Effector memory CD4-positive, alpha-beta T cell (primary cell): ENCODE measurements at regions not wholly inside any gene's neighbourhood (a gene's known extent, or its start where the extent isn't known, plus 50 kb on each side); places are given as distances from the start of the nearest gene placed in this dataset.

Source experiments
- DNase-seq, 3 donors: peaks; one replicate each; pipeline ENCODE4 v3.0.0-alpha.2; 2020
- H3K27ac ChIP-seq: 2 replicates; pipeline ENCODE4 v1.7.0; 2013; ENCODE audit warnings: mild to moderate bottlenecking, low read length, moderate library complexity; ENCODE audit not compliant: insufficient read depth, poor library complexity, severe bottlenecking
- H3K27me3 ChIP-seq: replicated peaks from 2 replicates; pipeline ENCODE4 v1.7.0; 2013; ENCODE audit warnings: mild to moderate bottlenecking, low read length; ENCODE audit not compliant: insufficient read depth, control insufficient read depth, poor library complexity, severe bottlenecking
- H3K36me3 ChIP-seq: 2 replicates; pipeline ENCODE4 v1.7.0; 2013; ENCODE audit warnings: mild to moderate bottlenecking, low read length, moderate library complexity; ENCODE audit not compliant: control insufficient read depth, insufficient read depth
- H3K4me1 ChIP-seq: 2 replicates; pipeline ENCODE4 v1.7.0; 2013; ENCODE audit warnings: low read length, mild to moderate bottlenecking; ENCODE audit not compliant: control insufficient read depth, insufficient read depth, poor library complexity, severe bottlenecking
- H3K4me3 ChIP-seq: 2 replicates; pipeline ENCODE4 v1.7.0; 2013; ENCODE audit warnings: low read length, low read depth, mild to moderate bottlenecking; ENCODE audit not compliant: insufficient read depth, poor library complexity, severe bottlenecking
- H3K9me3 ChIP-seq: 2 replicates; pipeline ENCODE4 v1.7.0; 2013; ENCODE audit warnings: mild to moderate bottlenecking, low read length, moderate library complexity; ENCODE audit not compliant: control insufficient read depth

DNA sequence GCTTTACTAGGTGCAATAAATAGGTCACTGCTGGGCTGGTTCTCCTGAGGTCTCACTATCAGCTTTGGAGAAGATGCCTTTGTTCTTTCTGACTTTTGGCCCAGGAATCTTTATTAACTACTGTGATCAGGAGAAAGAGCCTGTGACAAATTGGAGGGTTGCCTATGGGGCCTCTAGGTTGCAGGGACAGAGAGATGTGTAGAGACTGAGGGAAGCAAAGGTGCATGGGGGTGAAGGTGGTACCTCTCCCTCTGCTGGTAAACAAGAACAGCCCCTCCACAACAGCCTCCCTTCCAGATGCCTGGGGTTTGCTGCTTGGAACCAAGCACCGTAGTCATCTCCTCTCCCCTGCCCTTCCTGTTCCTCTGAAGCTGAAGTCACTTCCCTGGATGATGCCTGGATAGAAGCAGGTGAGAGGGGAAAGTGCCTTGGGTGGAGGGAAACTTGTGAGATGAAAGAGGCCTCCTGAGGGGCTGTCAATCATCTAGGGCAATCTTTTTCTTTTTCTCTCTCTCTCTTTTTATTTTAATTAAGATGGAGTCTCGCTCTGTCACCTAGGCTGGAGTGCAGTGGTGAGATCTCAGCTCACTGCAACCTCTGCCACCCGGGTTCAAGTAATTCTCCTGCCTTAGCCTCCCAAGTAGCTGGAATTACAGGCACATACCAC, 57.4 kb upstream of the DUSP22 start:
- Histone ChIP-seq H3K36me3 (no peaks in the 10 kb centered on the region), H3K27ac (peak overlapping the region; percentile 26), H3K27me3 (no peaks in the 10 kb centered on the region), H3K4me1 (peaks cover 12% of the 10 kb centered on the region), H3K4me3 (no peak overlapping the region), H3K9me3 (no peaks in the 10 kb centered on the region)
- no peak for DNase-seq

GRCh38 chr6:235763-236360, 56.4 kb upstream of the DUSP22 start:
- no peak for DNase-seq
- Histone ChIP-seq H3K4me3 (peak overlapping the region; percentile 33), H3K27ac (peak overlapping the region; percentile 34), H3K27me3 (no peaks in the 10 kb centered on the region), H3K9me3 (no peaks in the 10 kb centered on the region), H3K4me1 (peaks cover 12% of the 10 kb centered on the region), H3K36me3 (no peaks in the 10 kb centered on the region)

GRCh38 chr6:236519-236918, 55.8 kb upstream of the DUSP22 start:
- DNase-seq = no peak

DNA sequence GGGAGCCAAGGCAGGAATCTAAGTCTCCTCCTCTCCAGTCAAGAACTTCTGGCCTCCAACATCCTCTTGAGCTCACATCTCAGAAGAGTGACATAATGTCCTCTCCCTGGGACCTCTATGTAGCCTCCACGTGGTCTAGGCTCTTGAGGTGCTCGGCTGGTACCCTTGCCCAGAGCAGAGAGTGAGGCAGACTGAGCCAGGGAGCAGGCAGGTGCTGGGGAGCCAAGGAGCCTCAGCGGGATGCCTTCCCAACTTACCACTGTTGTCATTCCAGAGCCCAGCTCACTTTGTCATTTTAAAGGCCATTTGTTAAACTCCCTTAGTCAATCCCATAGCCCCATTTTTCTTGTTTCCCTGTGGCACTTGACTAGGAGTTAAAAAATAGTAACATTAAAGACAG, 52.1 kb upstream of the DUSP22 start:
- Histone ChIP-seq H3K36me3 (no peaks in the 10 kb centered on the region), H3K27me3 (no peaks in the 10 kb centered on the region), H3K27ac (no peak overlapping the region)

More at GRCh38 chr6:236519-236918, 55.8 kb upstream of the DUSP22 start:
- Histone ChIP-seq H3K36me3 (no peaks in the 10 kb centered on the region), H3K4me1 (peaks cover 12% of the 10 kb centered on the region), H3K27ac (peak overlapping the region; percentile 34), H3K27me3 (no peaks in the 10 kb centered on the region), H3K4me3 (peak overlapping the region; percentile 33), H3K9me3 (no peaks in the 10 kb centered on the region)

GRCh38 chr6:241336-241865, 50.9 kb upstream of the DUSP22 start:
- Histone ChIP-seq H3K36me3 (no peaks in the 10 kb centered on the region), H3K4me1 (no peaks in the 10 kb centered on the region), H3K27me3 (no peaks in the 10 kb centered on the region), H3K27ac (no peak overlapping the region), H3K4me3 (no peak overlapping the region), H3K9me3 (no peaks in the 10 kb centered on the region)
- DNase-seq = no peak

More for the DNA sequence above, 52.1 kb upstream of the DUSP22 start:
- no peaks in the 10 kb centered on the region for H3K9me3 ChIP-seq
- H3K4me1 ChIP-seq = peaks cover 9% of the 10 kb centered on the region
- H3K4me3 ChIP-seq = no peak overlapping the region
- DNase-seq = no peak
